ENCODE measurements at regions not wholly inside any gene's neighbourhood (a gene's known extent, or its start where the extent isn't known, plus 50 kb on each side); places are given as distances from the start of the nearest gene placed in this dataset.

DNA sequence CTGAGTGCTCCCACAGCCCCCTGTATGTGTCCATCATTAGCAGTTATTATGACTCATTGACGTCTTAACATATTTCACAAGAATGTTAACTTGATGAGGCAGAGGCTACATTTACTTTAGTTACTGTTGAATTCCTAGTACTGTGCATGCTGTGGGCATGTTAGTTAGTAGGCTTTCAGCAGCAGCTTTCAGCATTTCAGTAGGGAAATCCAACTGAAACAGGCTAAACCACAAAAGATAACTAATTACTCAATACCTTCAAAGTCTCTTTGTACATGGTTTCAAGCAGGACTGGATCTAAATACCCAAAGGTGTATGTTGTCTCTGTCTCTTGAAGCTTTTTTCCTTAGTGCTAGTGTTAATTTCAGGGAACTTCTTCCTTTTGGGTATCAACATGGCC lies 229.9 kb upstream of the SUCLG2 start:
- TF ChIP-seq, protein P1, sequence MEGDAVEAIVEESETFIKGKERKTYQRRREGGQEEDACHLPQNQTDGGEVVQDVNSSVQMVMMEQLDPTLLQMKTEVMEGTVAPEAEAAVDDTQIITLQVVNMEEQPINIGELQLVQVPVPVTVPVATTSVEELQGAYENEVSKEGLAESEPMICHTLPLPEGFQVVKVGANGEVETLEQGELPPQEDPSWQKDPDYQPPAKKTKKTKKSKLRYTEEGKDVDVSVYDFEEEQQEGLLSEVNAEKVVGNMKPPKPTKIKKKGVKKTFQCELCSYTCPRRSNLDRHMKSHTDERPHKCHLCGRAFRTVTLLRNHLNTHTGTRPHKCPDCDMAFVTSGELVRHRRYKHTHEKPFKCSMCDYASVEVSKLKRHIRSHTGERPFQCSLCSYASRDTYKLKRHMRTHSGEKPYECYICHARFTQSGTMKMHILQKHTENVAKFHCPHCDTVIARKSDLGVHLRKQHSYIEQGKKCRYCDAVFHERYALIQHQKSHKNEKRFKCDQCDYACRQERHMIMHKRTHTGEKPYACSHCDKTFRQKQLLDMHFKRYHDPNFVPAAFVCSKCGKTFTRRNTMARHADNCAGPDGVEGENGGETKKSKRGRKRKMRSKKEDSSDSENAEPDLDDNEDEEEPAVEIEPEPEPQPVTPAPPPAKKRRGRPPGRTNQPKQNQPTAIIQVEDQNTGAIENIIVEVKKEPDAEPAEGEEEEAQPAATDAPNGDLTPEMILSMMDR (IDR thresholded peaks at IDR 0.05) = no peak
- H3K4me3 ChIP-seq = no peak overlapping the region
- H3K36me3 ChIP-seq = no peaks in the 10 kb centered on the region
- peaks cover 0 to 3% of the 10 kb centered on the region in 2 donors for H3K9me3 ChIP-seq
- H3K4me1 ChIP-seq = no peaks in the 10 kb centered on the region
- no peak overlapping the region for H3K27ac ChIP-seq
- no peaks in the 10 kb centered on the region for H3K27me3 ChIP-seq
- DNase-seq (ENCODE audit: low spot score) = no peak

DNA sequence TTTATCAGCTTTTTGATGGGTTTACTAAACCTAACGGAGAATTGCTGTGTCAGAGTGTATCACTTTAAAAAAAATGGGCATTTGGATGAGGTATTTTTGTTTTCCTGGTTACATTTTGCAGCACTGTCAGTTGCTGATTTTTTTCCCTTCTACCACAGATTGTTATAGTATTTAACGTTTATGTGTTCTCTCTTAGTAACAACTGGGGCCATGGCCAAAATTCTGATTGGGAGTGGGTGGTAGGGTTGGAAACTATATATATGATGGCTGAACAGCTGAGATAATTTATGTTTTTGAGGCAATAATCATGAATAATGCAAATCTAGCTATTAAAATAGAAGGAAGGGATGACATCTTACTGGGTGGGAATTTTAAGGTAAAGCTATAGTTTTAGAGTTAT lies 229.4 kb upstream of the SUCLG2 start:
- Histone ChIP-seq H3K36me3 (no peaks in the 10 kb centered on the region), H3K27ac (no peak overlapping the region), H3K4me3 (no peak overlapping the region), H3K4me1 (no peaks in the 10 kb centered on the region), H3K9me3 (no peaks in the 10 kb centered on the region), H3K27me3 (no peaks in the 10 kb centered on the region)
- TF ChIP-seq, protein P1 (IDR thresholded peaks at IDR 0.05) = no peak
- DNase-seq (ENCODE audit: low spot score) = no peak

DNA sequence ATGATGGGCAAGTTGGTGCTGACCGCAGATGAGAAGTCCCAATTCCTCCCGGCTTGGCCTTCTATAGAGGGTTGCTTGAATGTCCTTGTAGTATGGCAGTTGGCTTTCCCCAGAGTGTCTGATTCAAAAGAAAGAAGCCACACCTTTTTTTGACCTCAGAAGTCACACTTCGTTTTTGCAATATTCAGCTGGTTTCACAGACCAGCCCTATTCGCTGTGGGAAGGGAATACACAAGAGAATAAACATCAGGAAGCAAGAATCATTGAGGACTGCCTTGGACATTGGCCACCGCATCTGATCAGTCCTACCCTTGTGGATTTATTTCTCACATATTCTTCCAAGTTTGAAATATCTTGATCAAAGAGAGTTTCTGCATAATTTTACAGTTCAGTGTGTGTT lies 228.6 kb upstream of the SUCLG2 start:
- DNase-seq (ENCODE audit: low spot score) = no peak
- no peaks in the 10 kb centered on the region for H3K36me3 ChIP-seq
- no peaks in the 10 kb centered on the region for H3K9me3 ChIP-seq
- TF ChIP-seq, protein P1 (IDR thresholded peaks at IDR 0.05) = no peak
- H3K27ac ChIP-seq = no peak overlapping the region
- no peaks in the 10 kb centered on the region for H3K27me3 ChIP-seq
- no peaks in the 10 kb centered on the region for H3K4me1 ChIP-seq
- H3K4me3 ChIP-seq = no peak overlapping the region

DNA sequence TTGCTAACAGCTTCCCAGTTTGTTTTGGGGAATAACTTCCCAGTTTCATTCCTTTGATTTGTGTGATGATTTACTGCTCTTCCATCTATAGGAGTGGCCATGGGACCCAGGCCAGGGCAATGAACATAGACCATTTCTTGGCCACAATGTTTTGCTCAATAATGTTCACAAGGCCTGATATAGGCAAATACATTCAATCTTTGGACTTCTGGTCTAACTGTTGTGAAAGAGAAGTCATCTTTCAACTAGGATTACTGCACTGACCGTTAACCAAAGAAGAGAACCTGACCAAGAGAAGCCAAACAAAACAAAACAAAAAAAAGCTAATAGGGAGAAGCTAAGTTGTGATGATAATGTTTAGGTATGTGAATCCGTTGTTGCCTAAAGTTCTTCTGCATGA lies 221.8 kb upstream of the SUCLG2 start:
- Histone ChIP-seq H3K36me3 (no peaks in the 10 kb centered on the region), H3K27ac (no peak overlapping the region), H3K4me1 (no peaks in the 10 kb centered on the region), H3K4me3 (no peak overlapping the region), H3K27me3 (no peaks in the 10 kb centered on the region), H3K9me3 (no peaks in the 10 kb centered on the region)
- TF ChIP-seq, protein P1 (IDR thresholded peaks at IDR 0.05) = no peak
- no peak for DNase-seq (ENCODE audit: low spot score)

DNA sequence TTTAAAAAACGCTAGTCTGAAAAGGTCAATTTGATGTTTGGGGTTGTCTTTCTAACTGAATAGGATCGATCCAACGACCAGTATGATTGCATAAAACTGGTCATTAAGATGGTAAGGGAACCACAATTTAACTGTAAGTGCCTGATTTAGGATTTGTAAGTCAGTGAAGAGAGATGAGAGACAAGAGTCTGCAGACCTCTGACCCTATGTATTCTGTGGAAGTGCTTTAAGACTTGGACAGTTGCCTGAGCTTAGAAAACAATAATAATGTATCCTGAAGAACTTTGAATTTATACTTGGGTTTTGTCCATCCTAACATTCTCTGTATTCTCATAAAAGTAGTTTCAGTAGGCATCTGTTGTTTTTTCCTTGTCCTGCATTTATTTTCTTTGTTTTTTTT lies 221.4 kb upstream of the SUCLG2 start:
- no peak for DNase-seq (ENCODE audit: low spot score)
- Histone ChIP-seq H3K4me3 (no peak overlapping the region), H3K27me3 (no peaks in the 10 kb centered on the region), H3K4me1 (no peaks in the 10 kb centered on the region), H3K36me3 (no peaks in the 10 kb centered on the region), H3K9me3 (no peaks in the 10 kb centered on the region), H3K27ac (no peak overlapping the region)
- TF ChIP-seq, protein P1 (IDR thresholded peaks at IDR 0.05) = no peak

DNA sequence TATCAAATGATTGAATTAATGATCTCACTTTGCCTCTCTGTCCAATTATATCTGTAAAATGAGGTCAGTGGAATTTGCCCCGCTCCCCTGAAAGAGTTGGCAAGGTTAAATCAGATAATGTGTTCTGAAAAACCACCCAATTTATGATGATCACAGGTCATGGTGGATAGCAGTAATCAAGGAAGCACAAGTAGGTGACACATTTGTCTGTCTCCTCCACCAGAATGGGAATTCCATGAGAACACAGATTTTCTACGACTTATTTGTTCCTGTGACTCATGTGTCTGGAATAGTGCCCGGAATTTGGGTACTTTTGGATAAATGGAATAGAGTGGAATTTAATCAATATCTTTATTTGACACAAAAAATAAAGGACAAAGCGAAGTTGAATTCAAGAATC lies 220.9 kb upstream of the SUCLG2 start:
- DNase-seq (ENCODE audit: low spot score) = no peak
- TF ChIP-seq, protein P1 (IDR thresholded peaks at IDR 0.05) = no peak
- Histone ChIP-seq H3K27me3 (no peaks in the 10 kb centered on the region), H3K27ac (no peak overlapping the region), H3K36me3 (no peaks in the 10 kb centered on the region), H3K9me3 (no peaks in the 10 kb centered on the region), H3K4me3 (no peak overlapping the region), H3K4me1 (no peaks in the 10 kb centered on the region)

Measured in right atrium auricular region (tissue), 2 donors.